ENCODE measurements at regions not wholly inside any gene's neighbourhood (a gene's known extent, or its start where the extent isn't known, plus 50 kb on each side); places are given as distances from the start of the nearest gene placed in this dataset.
A peak's percentile ranks its signal among the peaks of the same experiment; 100 is the strongest.
"Not testable (repeated sequence)": the region's sequence is repeated elsewhere in the genome, so short reads cannot be mapped to it uniquely, and the experiment has no call there.

- DNase-seq (ENCODE audit: low read depth): no peak
Measured at GRCh38 chr13:44780591-44781280, 204.6 kb upstream of the TSC22D1 start.

DNA sequence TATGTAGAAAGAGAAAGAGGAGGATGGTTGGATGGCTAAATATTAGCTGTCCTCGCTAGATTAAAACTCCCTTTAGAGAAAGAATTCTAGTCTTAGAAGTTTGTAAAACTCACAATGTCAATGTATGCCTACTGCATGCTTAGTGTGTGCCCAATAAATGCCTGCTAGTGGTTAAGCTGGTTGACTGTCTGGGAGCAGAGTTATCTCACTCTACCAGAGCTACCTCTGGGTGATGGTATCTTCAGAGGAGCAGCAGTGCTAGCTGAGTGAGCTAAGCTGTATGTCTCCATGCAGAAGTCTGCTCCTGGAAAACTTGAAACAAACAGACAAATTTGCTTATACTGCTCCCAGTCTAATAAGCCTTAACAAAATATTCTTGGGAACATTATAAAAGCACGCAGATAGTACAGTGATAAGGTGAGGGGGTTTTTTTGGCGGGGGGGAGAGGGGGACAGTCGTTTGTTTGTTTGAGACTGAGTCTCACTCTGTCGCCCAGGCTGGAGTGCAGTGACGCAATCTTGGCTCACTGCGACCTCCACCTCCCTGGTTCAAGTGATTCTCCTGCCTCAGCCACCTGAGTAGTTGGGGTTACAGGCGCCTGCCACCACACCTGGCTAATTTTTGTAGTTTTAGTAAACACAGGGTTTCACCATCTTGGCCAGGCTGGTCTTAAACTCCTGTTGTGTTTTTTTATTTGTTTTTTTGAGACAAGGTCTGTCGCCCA lies 202.8 kb upstream of the TSC22D1 start:
- DNase-seq (ENCODE audit: low read depth): no peak

DNA sequence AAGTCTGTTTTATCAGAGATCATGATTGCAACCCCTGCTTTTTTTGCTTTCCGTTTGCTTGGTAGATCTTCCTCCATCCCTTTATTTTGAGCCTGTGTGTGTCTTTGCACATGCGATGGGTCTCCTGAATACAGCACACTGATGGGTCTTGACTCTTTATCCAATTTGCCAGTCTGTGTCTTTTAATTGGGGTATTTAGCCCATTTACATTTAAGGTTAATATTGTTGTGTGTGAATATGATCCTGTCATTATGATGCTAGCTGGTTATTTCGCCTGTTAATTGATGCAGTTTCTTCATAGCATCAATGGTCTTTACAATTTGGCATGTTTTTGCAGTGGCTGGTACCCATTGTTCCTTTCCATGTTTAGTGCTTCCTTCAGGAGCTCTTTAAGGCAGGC lies 199.2 kb upstream of the TSC22D1 start:
- not testable (repeated sequence) for DNase-seq (ENCODE audit: low read depth)

DNA sequence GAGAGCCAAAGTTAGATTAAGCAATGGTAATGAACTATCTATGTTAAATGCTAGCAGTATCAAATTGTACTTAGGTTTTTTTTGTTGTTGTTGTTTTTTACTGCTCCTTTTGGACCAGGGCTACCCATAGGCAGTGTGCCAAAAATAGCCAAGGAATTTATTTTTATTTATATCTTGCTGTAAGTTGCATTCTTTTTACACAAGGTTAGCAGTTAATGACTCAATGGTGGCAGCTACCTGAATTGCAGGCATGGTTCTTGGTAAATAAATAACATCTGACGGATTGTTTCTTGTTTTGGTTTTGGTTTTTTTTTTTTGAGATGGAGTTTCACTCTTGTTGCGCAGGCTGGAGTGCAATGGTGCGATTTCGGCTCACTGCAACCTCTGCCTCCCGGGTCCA lies 194.8 kb upstream of the TSC22D1 start:
- no peak for DNase-seq (ENCODE audit: low read depth)

DNA sequence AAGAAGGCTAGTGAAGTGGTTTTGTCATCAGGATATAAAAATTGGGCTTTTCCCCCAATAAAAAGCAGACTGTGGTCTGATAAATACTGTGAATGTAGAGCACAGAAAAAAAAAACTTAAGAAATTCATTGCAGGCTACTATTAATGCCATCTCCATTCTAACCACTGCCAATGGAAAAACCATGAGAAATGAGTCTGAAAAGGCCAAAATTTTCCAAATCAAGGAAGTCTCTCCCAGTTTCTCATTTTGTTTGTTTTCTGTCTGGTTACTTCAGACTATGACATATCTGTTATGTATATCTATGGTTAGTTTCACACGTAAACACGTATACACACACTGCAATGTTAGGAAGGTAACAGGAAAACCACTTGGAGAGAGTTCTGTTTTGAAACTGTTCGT lies 193.6 kb upstream of the TSC22D1 start:
- DNase-seq (ENCODE audit: low read depth): no peak

GRCh38 chr13:44768775-44769581 lies 192.8 kb upstream of the TSC22D1 start:
- peak; percentile 28 for DNase-seq (ENCODE audit: low read depth)

DNA sequence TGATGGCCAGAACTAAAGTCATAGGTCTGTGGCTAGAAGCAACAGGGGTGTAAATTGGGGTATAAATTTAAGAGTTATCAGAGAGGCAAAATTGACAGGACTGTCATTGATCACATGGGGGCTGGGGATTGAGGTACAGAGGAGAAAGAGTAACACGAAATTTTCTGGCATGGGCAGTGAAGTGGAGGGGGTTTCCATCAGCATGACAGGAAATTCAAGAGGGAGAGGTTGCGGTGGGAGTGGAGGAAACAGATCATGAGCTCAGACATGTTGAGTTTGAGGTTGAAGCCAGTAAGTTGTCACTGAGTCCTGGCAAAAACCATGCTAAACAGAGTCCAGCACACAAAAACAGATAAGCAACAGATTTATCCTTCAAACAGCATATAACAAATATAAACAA lies 192.1 kb upstream of the TSC22D1 start:
- no peak for DNase-seq (ENCODE audit: low read depth)

DNA sequence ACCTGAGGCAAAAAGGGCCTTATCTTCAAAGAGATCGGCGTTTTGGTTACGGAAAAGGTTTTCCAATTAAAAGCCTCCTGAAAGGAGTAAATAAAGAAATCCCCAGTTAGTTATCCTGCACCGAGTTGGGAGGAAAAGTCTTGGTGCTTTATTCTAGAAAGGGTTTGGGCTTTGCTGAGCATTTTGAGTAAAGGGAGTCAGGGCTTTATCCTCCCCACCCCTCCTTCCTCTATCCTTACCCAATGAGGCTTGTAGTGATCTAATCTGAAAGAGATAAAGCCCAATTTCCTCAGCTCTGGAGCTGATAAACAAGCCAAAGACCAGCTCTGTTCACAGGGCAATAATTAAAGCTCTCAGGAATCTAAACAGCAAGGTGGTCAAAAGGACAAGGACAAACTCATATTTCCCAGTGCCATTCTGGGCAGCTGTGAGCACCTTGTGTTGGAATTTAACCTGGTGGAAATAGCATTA lies 188.9 kb upstream of the TSC22D1 start:
- DNase-seq (ENCODE audit: low read depth): no peak

GRCh38 chr13:44764302-44764692 lies 188.2 kb upstream of the TSC22D1 start:
- no peak for DNase-seq (ENCODE audit: low read depth)

- no peak for DNase-seq (ENCODE audit: low read depth)
Measured at GRCh38 chr13:44763615-44764301, 187.6 kb upstream of the TSC22D1 start.

GRCh38 chr13:44762911-44763310 lies 186.8 kb upstream of the TSC22D1 start:
- no peak for DNase-seq (ENCODE audit: low read depth)

- DNase-seq (ENCODE audit: low read depth): no peak
Measured at GRCh38 chr13:44760434-44760833, 184.3 kb upstream of the TSC22D1 start.

GRCh38 chr13:44759384-44760360 lies 183.5 kb upstream of the TSC22D1 start:
- no peak for DNase-seq (ENCODE audit: low read depth)

GRCh38 chr13:44758630-44759383 lies 182.7 kb upstream of the TSC22D1 start:
- no peak for DNase-seq (ENCODE audit: low read depth)

GRCh38 chr13:44757671-44758070 lies 181.5 kb upstream of the TSC22D1 start:
- DNase-seq (ENCODE audit: low read depth): no peak

- DNase-seq (ENCODE audit: low read depth): no peak
Measured at GRCh38 chr13:44756276-44756810, 180.2 kb upstream of the TSC22D1 start.

DNA sequence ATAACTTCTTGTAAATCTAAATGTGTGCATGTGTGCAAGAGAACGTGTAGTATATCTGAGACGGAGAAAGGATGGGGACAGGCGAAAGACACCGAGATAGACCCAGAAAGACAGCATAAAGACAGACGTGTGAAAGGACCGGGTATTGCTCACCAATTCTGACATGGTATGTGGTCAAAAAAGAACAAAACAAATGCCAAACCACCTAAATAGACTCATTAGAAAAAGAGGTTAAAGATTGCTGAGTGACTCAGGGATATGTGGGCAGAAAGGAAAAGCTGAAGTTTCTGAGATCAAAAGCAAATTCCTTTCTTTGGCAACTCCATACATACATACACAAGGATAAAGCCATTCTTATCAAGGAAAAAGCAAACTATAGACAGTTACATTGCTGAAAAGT lies 179.7 kb upstream of the TSC22D1 start:
- no peak for DNase-seq (ENCODE audit: low read depth)

GRCh38 chr13:44752164-44752563 lies 176.0 kb upstream of the TSC22D1 start:
- no peak for DNase-seq (ENCODE audit: low read depth)

DNA sequence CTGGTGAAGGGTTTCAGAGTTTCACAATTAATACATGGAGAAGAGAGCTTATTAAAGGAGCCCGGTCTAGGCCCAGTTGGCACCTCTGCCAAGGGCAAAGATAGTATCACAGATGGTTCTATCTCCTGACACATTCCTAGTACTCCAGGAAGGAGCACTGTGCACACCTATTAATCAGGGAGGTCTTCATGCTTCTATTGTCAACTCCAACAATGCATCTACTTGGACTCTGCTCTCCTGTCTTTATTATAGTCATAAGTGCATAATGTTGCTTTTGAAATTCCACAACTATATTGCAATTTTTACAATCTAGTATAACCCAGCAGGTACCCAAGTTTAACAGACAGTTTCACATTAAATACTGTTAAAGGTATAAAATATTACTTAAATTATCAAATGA lies 174.5 kb upstream of the TSC22D1 start:
- no peak for DNase-seq (ENCODE audit: low read depth)

- DNase-seq (ENCODE audit: low read depth): no peak
Measured at GRCh38 chr13:44749906-44750305, 173.8 kb upstream of the TSC22D1 start.

Data from stimulated activated CD4-positive, alpha-beta T cell treated with anti-CD3 and anti-CD28 coated beads, Interleukin-2, amount 100 ng/mL, for 4 hours (primary cell).